Vagina (tissue), 2 donors: ENCODE measurements at regions not wholly inside any gene's neighbourhood (a gene's known extent, or its start where the extent isn't known, plus 50 kb on each side); places are given as distances from the start of the nearest gene placed in this dataset.

ENCODE experiments used
- DNase-seq, 2 donors: peaks; one replicate each; pipeline ENCODE4 v3.0.0-alpha.2; 2017; ENCODE audit errors: extremely low spot score in 2 of 2
- H3K27ac ChIP-seq: fragments of 200-600 bp; sonication (generic); one replicate; pipeline ENCODE4 v1.5.1; 2019
- H3K27me3 ChIP-seq: fragments of 200-600 bp; sonication (generic); one replicate; pipeline ENCODE4 v1.5.1; 2019
- H3K36me3 ChIP-seq, 2 donors: fragments of 200-600 bp; sonication (generic); one replicate each; pipeline ENCODE4 v1.5.1; 2017 to 2019
- H3K4me1 ChIP-seq: fragments of 200-600 bp; sonication (generic); one replicate; pipeline ENCODE4 v1.5.1; 2019
- H3K4me3 ChIP-seq, 2 donors: fragments of 200-600 bp; sonication (generic); 1 replicate in 1 of 2; 2 replicates in 1 of 2; pipeline ENCODE4 v1.5.1; 2016 to 2019
- H3K9me3 ChIP-seq: fragments of 200-600 bp; sonication (generic); one replicate; pipeline ENCODE4 v1.5.1; 2019
- POLR2A ChIP-seq, 2 donors: fragments of 450-650 bp; IDR thresholded peaks; one replicate each; pipeline ENCODE4 v1.6.1; 2017; ENCODE audit warnings: antibody characterized with exemption in 2 of 2, mild to moderate bottlenecking in 2 of 2, moderate library complexity in 2 of 2
- POLR2AphosphoS5 ChIP-seq, 2 donors: sonication (generic); formaldehyde crosslinking; IDR thresholded peaks; one replicate each; pipeline ENCODE4 v1.9.0; 2017; ENCODE audit warnings: antibody characterized with exemption in 2 of 2, mild to moderate bottlenecking in 2 of 2, low read depth in 1 of 2; ENCODE audit not compliant: insufficient read depth in 1 of 2
- intact Hi-C: fragments of 100-400 bp; cut with DNase I; formaldehyde crosslinking; loops from one replicate; pipeline ENCODE4 v1.15.1; 2023
- TF ChIP-seq, protein P1 (sequence below), 3 experiments: fragments of 450-650 bp in 2 of 3; fragments of 200-600 bp in 1 of 3; sonication (generic) in 1 of 3; IDR thresholded peaks; one replicate each; pipeline ENCODE4 v1.5.1; 2017 to 2019; ENCODE audit warnings: antibody characterized with exemption in 3 of 3, mild to moderate bottlenecking in 2 of 3, moderate library complexity in 2 of 3

DNA sequence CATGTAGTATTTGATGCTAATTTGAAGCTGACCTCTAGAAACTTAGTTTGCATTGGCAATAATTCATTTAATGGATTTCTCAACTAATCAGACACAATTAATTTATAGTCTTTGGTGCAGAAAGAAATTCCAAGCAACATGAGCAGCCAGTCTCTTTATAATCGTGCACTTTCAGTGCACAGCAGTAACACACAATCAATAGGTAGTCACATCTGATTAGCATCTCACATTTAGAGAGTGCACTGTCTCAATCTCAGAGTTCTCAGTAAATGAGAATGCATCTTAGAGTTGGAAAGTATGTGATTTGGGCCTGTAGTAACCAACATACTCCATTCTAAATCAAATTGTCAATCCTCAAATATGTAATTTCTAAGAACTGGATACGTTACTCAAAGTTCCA lies 377.6 kb downstream of the POM121L12 start:
- Histone ChIP-seq H3K27ac (no peak overlapping the region), H3K36me3 (no peaks in the 10 kb centered on the region), H3K4me3 (no peak overlapping the region), H3K9me3 (no peaks in the 10 kb centered on the region), H3K4me1 (no peaks in the 10 kb centered on the region), H3K27me3 (no peaks in the 10 kb centered on the region)
- no peak for DNase-seq
- intact Hi-C loops = no loop called here
- TF ChIP-seq, protein P1, sequence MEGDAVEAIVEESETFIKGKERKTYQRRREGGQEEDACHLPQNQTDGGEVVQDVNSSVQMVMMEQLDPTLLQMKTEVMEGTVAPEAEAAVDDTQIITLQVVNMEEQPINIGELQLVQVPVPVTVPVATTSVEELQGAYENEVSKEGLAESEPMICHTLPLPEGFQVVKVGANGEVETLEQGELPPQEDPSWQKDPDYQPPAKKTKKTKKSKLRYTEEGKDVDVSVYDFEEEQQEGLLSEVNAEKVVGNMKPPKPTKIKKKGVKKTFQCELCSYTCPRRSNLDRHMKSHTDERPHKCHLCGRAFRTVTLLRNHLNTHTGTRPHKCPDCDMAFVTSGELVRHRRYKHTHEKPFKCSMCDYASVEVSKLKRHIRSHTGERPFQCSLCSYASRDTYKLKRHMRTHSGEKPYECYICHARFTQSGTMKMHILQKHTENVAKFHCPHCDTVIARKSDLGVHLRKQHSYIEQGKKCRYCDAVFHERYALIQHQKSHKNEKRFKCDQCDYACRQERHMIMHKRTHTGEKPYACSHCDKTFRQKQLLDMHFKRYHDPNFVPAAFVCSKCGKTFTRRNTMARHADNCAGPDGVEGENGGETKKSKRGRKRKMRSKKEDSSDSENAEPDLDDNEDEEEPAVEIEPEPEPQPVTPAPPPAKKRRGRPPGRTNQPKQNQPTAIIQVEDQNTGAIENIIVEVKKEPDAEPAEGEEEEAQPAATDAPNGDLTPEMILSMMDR (IDR thresholded peaks at IDR 0.05) = no peak
- TF ChIP-seq POLR2A (IDR thresholded peaks at IDR 0.05) (no peak), POLR2AphosphoS5 (IDR thresholded peaks at IDR 0.05; ENCODE audit: insufficient read depth in 1 of 2, low read depth in 1 of 2) (no peak)

DNA sequence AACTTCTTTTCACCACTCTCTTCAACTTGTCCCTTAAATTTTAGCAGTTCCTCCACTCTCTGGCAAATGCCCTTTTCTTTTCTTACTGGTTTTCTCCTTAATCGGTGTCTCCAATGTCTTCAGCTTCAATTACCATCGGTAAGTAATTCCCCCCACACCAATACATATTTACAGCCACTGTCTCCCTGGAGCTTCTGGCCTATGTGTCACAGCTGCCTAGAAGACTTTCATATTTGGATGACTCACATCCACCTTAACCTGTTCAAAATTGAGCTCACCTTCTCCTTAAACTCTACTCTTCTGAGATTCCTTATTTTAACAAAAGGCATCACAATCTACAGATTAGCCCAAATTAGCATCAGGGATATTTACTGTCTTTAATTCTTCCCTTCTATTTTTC lies 380.4 kb downstream of the POM121L12 start:
- no peak overlapping the region for H3K27ac ChIP-seq
- no peaks in the 10 kb centered on the region for H3K4me1 ChIP-seq
- H3K27me3 ChIP-seq = no peaks in the 10 kb centered on the region
- DNase-seq = no peak
- intact Hi-C loops = no loop called here
- no peaks in the 10 kb centered on the region for H3K9me3 ChIP-seq
- no peak for TF ChIP-seq POLR2AphosphoS5 (IDR thresholded peaks at IDR 0.05; ENCODE audit: insufficient read depth in 1 of 2, low read depth in 1 of 2)
- TF ChIP-seq, protein P1 (IDR thresholded peaks at IDR 0.05) = no peak
- no peaks in the 10 kb centered on the region for H3K36me3 ChIP-seq
- no peak overlapping the region for H3K4me3 ChIP-seq

DNA sequence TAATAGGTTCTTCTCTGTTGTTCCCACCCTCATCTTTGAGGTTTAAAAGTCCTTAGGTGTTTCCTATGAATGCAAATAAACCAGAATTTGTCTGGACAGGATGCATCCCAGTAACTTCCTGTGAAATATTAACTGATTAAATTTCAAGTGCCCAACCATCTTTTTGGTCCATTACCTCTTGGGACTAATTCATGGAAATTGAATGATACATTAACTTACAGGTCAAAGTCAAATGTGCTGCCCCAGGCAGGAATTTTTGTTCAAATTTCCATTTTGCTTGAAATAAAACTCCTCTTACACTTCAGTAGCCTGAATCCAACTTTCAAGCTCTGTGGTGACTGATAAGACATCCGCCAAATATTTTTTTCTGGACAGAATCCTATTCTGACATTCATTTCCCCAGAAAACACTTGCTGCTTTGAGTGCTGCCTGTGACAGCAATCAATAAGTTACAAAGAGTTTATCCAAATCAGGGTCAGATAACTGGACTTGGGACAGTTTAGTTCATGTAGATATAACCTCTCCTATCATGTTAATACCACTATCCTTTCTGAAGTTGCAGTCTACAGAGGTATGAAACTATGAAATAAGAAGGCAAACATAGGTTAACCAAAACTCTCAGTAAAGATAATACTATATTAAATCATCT lies 383.5 kb downstream of the POM121L12 start:
- Histone ChIP-seq H3K27ac (no peak overlapping the region), H3K4me1 (no peaks in the 10 kb centered on the region), H3K9me3 (no peaks in the 10 kb centered on the region), H3K27me3 (no peaks in the 10 kb centered on the region), H3K4me3 (no peak overlapping the region), H3K36me3 (no peaks in the 10 kb centered on the region)
- TF ChIP-seq POLR2AphosphoS5 (IDR thresholded peaks at IDR 0.05; ENCODE audit: insufficient read depth in 1 of 2, low read depth in 1 of 2) (no peak), POLR2A (IDR thresholded peaks at IDR 0.05) (no peak)
- TF ChIP-seq, protein P1 (IDR thresholded peaks at IDR 0.05) = no peak
- intact Hi-C loops = no loop called here
- DNase-seq = no peak

DNA sequence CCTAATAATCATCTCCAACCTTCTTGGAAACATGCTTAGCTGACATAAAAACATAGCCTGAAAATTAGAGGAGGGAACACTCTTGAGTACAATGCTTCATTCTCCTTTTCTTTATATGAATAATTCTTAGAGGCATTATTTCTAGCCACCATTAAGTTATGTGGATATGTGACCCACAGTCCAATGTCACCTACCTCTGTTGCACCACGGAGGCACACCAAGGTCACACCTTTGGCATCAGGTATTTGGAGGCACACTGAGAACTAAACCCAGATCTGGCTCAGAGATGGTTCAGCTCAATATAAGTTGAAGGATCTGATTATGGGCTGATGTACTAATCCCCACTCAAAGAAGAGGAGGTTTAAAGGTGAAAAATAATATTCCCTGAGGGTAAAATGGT lies 385.1 kb downstream of the POM121L12 start:
- H3K4me3 ChIP-seq = no peak overlapping the region
- H3K27me3 ChIP-seq = no peaks in the 10 kb centered on the region
- H3K4me1 ChIP-seq = no peaks in the 10 kb centered on the region
- H3K27ac ChIP-seq = no peak overlapping the region
- H3K9me3 ChIP-seq = no peaks in the 10 kb centered on the region
- TF ChIP-seq POLR2A (IDR thresholded peaks at IDR 0.05) (no peak), POLR2AphosphoS5 (IDR thresholded peaks at IDR 0.05; ENCODE audit: insufficient read depth in 1 of 2, low read depth in 1 of 2) (no peak)
- TF ChIP-seq, protein P1 (IDR thresholded peaks at IDR 0.05) = no peak
- no peak for DNase-seq
- H3K36me3 ChIP-seq = no peaks in the 10 kb centered on the region
- intact Hi-C loops = no loop called here

DNA sequence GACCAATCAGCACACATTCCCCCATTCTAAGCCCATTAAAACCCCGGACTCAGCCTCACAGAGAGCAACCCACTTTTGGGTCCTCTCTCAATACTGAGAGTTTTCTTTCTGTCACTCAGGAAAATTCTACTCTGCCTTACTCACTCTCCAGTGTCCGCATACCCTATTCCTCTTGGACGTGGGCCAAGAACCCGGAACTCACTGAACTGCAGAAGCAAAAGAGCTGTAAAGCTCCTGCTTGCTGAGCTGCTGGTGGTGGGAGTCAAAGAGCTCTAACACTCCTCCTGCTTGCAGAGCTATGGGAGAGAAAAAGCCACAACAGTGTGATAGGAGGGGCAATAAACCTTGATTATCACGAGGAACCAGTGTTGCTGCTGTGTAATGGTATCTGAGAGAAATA lies 386.9 kb downstream of the POM121L12 start:
- Histone ChIP-seq H3K4me1 (no peaks in the 10 kb centered on the region), H3K27me3 (no peaks in the 10 kb centered on the region), H3K4me3 (no peak overlapping the region), H3K9me3 (no peaks in the 10 kb centered on the region), H3K27ac (no peak overlapping the region), H3K36me3 (no peaks in the 10 kb centered on the region)
- intact Hi-C loops = no loop called here
- no peak for DNase-seq
- TF ChIP-seq, protein P1 (IDR thresholded peaks at IDR 0.05) = no peak
- TF ChIP-seq POLR2AphosphoS5 (IDR thresholded peaks at IDR 0.05; ENCODE audit: insufficient read depth in 1 of 2, low read depth in 1 of 2) (no peak), POLR2A (IDR thresholded peaks at IDR 0.05) (no peak)
